Panc1 (cell line): ENCODE measurements at regions not wholly inside any gene's neighbourhood (a gene's known extent, or its start where the extent isn't known, plus 50 kb on each side); places are given as distances from the start of the nearest gene placed in this dataset.

Experiments
- CTCF ChIP-seq: fragments of 450-650 bp; IDR thresholded peaks from 2 replicates; pipeline ENCODE4 v1.5.1; 2017; ENCODE audit warnings: mild to moderate bottlenecking
- TCF7L2 ChIP-seq: IDR thresholded peaks from 2 replicates; pipeline ENCODE4 v1.6.1; 2011; ENCODE audit warnings: mild to moderate bottlenecking, low read depth, low read length, inconsistent platforms

GRCh38 chr18:66655407-66655806, 51.5 kb upstream of the CDH19 start:
- TF ChIP-seq CTCF (no peak), TCF7L2 (no peak)
